GM19452 (cell line): ENCODE measurements at regions not wholly inside any gene's neighbourhood (a gene's known extent, or its start where the extent isn't known, plus 50 kb on each side); places are given as distances from the start of the nearest gene placed in this dataset.
"Not testable (repeated sequence)": the region's sequence is repeated elsewhere in the genome, so short reads cannot be mapped to it uniquely, and the experiment has no call there.

Experiments used
- ATAC-seq: cut with Tn5 transposase; IDR thresholded peaks from one replicate; pipeline ENCODE4 v1.9.1; 2021; ENCODE audit not compliant: unreplicated experiment

- ATAC-seq, result not testable (repeated sequence)
These were observed 234.3 kb downstream of the NPIPA7 start for GRCh38 chr16:16613212-16613611.

DNA sequence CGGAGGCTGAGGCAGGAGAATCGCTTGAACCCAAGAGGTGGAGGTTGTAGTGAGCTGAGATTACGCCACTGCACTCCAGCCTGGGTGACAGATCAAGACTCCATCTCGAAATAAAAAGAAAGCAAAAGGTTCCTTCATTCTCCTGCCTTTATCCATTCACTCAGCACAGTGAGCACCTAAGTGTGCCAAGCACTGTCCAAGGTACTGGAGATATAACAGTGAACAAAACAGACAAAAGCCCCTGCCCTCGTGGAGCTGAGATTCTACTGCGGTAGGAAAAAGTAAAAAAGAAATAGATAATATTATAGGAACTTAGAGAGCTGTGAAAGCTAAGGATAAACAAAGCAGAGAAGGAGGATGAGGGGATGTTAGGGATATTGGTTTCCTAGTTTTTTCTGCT is 235.5 kb downstream of the NPIPA7 start:
- ATAC-seq, result not testable (repeated sequence)

- ATAC-seq, result not testable (repeated sequence)
These were observed 240.1 kb downstream of the NPIPA7 start for GRCh38 chr16:16618963-16619465.

DNA sequence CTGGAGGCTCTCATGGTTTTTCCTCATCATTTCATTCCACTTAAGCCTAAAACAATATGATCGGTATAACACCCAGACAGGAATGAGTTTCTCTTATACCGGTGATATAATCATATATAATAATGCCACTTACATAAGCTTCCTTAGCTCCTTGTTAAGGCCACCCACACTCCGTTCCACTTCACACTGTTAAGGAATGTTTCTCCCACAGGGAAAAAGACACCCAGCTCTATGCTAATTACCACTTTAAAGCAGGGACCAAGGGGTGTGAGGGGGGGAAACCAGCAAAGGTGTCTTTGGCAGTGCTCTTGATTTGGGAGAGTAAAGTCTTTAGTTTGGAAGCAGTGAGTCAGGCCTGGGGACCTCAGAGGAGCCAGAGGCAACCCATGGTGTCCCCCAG is 245.4 kb downstream of the NPIPA7 start:
- not testable (repeated sequence) for ATAC-seq

DNA sequence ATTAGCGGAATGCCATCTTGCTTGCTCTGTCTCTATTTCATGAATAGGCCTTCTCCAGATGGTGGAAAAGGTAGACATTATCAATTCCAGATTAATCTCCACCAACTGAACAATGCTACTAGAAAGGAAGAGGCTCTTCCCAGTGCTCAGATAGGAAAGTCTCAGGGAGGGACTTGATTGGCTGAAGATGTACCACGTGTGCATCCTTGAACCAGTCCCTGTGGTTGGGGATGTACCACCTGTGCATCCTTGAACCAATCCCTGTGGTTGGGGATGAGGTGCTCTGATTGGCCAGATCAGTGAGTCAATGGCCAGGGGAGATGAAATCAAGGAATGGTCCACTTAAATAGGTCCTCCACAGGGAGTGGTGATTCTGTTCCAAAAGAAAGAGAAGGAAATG is 246.2 kb downstream of the NPIPA7 start:
- not testable (repeated sequence) for ATAC-seq

- ATAC-seq, result not testable (repeated sequence)
These were observed 248.9 kb downstream of the NPIPA7 start for GRCh38 chr16:16627865-16628264.

DNA sequence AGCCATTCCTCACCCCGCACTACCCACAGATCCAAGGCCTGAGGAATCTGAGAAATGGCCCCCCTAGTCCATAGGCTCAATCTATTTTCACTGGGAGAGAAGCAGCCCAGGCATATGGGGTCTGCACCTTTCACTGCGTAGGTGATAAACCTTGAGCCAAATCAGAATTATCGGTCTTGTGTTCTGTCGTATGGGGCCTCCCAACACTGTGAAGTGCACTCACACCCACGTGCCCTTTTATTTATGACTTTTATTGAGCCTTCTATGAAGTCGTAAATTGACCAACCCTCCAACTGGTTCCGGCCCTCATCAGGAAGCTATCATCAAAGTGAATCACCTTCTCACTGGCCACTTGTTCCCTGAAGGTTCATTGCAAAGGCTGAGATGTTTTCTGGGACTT is 259.3 kb downstream of the NPIPA7 start:
- not testable (repeated sequence) for ATAC-seq

DNA sequence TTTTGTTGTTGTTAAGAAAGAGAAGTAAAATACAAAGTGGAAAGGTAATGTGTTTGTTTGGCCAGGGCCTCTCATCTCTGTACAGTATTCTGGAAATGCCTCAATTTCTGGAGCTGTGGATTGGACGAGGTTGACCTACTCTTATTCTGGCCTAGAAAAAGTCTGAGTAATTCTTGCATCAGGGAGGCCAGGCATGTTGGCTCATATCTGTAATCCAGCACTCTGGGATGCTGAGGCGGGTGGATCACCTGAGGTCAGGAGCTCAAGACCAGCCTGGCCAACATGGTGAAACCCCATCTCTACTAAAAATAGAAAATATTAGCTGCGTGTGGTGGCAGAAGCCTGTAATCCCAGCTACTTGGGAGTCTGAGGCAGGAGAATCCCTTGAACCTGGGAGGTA is 259.8 kb downstream of the NPIPA7 start:
- not testable (repeated sequence) for ATAC-seq

- ATAC-seq, result not testable (repeated sequence)
These were observed 264.9 kb downstream of the NPIPA7 start for GRCh38 chr16:16643828-16644227.

DNA sequence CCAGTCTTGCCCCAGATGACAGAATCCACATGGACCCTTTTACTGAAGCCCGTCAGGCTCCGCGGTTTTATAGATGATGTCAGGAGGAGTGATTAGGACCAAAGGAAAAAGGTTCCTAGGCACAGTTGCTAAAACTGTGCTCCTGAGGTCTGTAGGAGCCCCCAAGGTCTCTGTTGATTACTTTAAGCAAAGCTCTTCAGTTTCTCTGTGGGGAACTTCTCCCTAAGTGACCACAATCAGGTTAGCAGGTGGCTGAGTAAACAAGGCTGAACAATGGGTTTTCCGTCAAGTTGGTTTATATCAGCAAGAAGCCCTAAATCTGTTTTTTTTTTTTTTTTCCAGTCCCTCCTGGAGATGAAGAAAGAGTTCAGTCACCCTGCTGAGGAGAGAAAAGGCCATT is 269.1 kb downstream of the NPIPA7 start:
- ATAC-seq, result not testable (repeated sequence)

DNA sequence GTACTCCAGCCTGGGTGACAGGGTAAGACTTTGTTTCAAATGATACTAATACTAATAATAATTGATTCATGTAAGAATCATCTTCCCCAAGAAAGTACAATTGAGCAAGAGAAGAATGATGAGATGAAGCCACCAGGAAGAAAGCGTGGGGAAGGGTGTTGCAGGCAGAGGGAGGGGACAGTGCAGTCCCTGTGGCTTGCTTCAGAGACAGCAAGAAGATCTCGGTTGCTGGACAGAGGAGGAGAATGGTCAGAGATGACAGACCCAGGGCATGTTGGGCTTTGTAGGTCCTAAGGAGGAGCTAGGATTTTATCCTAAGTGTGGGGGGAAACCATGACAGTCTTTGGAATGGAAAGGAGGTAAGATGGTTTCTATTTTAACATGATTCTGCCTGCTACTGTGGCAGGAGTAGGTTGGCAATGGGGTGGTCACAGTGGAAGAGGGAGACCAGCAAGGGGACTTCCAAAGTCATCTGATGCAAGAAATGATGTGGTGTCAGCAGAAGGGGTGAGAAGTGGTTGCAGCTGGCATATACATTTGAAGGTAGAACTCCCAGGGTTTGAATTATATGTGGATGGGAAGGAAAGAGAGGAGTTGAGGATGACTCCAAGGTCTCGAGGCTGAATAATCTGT is 293.4 kb downstream of the NPIPA7 start:
- ATAC-seq, result not testable (repeated sequence)

- ATAC-seq, result not testable (repeated sequence)
These were observed 295.9 kb downstream of the NPIPA7 start for GRCh38 chr16:16674820-16675219.

DNA sequence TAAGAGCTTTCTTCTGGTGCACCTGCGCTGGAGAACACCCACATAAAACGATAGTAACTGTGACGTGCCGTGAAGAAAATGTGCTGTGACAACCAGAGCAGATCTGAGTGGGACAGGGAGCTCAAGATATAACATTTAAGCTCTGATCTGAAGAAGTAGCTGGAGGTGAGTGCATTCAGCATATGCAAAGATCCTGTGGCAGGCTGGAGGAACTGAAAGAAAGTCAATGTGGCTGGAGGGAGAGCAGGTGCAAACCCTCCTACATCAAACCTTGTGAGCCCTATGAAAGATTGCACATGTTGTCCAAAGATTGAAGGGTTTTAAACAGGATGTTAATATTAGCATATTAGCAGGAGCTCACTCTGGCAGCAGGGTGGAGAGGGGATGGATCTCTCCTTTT is 342.9 kb downstream of the NPIPA7 start:
- not testable (repeated sequence) for ATAC-seq

DNA sequence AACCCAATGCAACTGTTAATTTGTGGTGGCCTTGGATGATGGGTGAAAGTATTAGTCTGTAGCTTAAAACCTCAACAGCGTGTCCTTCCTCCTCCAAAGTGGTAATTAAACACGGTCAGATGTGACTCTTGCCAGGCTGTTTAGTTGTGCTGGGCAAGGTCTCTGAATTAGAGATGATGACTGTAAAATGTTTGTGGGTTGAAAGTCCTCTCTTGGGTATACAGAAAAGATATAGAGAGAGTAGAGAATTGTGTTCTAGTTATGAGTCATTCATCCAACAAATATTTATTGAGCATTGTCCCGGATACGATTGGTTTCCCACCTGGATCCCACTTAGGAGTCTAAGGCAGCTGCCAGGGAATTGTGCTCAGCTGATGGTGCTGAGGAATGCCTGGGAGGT is 343.7 kb downstream of the NPIPA7 start:
- not testable (repeated sequence) for ATAC-seq

DNA sequence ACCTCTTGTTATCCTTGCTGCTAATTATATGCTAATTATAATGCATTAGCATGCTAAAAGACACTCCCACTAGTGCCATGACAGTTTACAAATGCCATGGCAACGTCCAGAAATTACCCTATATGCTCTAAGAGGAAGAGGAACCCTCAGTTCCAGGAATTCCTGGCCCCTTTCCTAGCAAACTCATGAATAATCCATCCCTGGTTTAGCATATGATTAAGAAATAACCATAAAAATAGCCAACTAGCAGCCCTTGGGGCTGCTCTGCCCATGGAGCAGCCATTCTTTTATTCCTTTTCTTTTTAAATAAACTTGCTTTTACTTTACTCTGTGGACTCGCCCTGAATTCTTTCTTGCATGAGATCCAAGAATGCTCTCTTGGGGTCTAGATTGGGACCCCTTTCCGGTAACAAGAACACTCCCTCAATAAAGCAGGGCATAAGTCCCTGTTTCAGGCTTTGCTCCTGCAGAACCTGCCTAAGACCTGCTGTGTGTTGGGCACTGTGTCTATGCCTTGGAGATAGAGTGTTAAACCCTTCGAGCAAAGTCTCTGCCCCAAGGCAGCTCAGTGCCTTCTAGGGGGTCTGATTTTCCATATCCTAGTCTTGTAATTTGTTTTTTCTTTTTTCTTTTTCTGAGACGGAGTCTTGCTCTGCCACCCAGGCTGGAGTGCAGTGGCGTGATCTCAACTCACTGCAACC is 345.0 kb downstream of the NPIPA7 start:
- not testable (repeated sequence) for ATAC-seq

- ATAC-seq, result not testable (repeated sequence)
These were observed 348.1 kb downstream of the NPIPA7 start for GRCh38 chr16:16727048-16727447.

DNA sequence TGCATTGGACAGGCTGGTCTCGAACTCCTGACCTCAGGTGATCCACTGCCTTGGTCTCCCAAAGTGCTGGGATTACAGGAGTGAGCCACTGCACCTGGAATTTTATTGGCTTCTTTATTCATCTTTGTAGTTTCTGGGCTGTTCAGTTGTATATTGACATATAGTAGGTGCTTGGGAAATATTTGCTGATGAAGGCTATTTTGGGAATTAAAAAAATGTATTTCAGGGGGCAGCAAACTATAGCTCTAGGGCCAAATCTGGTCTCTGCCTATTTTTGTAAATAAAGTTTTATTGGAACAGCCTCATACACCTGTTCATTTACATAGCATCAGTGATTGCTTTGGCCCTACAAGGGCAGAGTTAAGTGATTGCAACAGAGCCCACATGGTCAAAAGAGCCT is 363.6 kb downstream of the NPIPA7 start:
- not testable (repeated sequence) for ATAC-seq

- ATAC-seq, result not testable (repeated sequence)
These were observed 376.2 kb downstream of the NPIPA7 start for GRCh38 chr16:16754992-16755667.

GRCh38 chr16:16763449-16763848 is 384.5 kb downstream of the NPIPA7 start:
- ATAC-seq, result no peak

DNA sequence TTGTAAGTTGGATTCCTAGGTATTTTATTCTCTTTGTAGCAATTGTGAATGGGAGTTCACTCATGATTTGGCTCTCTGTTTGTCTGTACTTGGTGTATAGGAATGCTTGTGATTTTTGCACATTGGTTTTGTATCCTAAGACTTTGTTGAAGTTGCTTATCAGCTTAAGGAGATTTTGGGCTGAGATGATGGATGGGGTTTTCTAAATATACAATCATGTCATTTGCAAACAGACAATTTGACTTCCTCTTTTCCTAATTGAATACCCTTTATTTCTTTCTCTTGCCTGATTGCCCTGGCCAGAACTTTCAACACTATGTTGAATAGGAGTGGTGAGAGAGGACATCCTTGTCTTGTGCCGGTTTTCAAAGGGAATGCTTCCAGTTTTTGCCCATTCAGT is 391.8 kb downstream of the NPIPA7 start:
- not testable (repeated sequence) for ATAC-seq

- ATAC-seq, result no peak
These were observed 395.4 kb downstream of the NPIPA7 start for GRCh38 chr16:16774389-16774788.

DNA sequence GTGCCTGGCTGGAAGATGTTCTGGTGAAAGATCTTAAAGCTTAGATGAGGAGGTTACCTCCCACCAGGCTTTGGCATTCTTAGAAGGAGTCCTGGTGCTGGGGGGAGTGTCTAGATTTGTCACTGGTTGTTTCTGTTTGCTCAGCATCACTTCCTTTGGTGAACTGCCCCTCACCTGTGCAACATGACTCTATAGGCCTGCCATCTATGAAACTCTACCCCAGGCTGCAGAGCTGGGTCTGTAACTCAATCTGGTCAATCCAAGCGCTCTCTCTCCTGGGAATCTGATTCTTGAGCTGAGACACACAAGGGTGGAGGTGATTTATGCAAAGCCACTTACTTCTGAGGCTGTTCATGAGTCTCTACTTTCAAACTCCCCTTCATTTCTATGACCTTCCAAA is 399.4 kb downstream of the NPIPA7 start:
- no peak for ATAC-seq
